ENCODE measurements at regions not wholly inside any gene's neighbourhood (a gene's known extent, or its start where the extent isn't known, plus 50 kb on each side); places are given as distances from the start of the nearest gene placed in this dataset.

- TF ChIP-seq EZH2phosphoT487 (IDR thresholded peaks at IDR 0.05; ENCODE audit: low read depth, severe bottlenecking, unreplicated experiment), result no peak
- no peak for TF ChIP-seq CTCF (IDR thresholded peaks at IDR 0.05; ENCODE audit: poor library complexity)
Measured at GRCh38 chr10:110364531-110364937, 59.8 kb upstream of the SMNDC1 start.
